ENCODE measurements at regions not wholly inside any gene's neighbourhood (a gene's known extent, or its start where the extent isn't known, plus 50 kb on each side); places are given as distances from the start of the nearest gene placed in this dataset.

- TF ChIP-seq CTCF (IDR thresholded peaks at IDR 0.05; ENCODE audit: low read depth, low read length) (no peak), EZH2phosphoT487 (IDR thresholded peaks at IDR 0.05; ENCODE audit: low read depth) (no peak)
These were observed 105.6 kb upstream of the SLC4A7 start for GRCh38 chr3:27589795-27590194.

Measured in OCI-LY3 (cell line).